ENCODE measurements at regions not wholly inside any gene's neighbourhood (a gene's known extent, or its start where the extent isn't known, plus 50 kb on each side); places are given as distances from the start of the nearest gene placed in this dataset.
"Not testable (repeated sequence)": the region's sequence is repeated elsewhere in the genome, so short reads cannot be mapped to it uniquely, and the experiment has no call there.

DNA sequence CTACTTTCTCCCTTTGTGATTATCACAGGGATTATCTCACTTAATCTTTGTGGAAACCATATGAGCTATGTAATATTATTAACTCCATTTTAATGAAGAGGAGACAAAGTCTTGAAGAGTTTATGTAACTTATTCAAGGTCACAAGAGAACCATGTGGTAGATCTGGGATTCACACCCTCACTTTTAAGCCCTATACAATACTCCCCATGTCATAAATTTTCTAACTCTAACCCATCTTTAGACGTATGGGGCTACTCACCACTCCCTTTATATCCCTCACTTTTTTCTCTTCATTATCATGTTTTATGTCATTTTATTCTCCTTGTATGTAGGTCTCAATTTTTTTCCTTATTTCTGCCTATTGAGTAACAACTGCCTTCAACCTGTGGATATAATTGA is 126.4 kb upstream of the AHI1 start:
- Histone ChIP-seq H3K4me2 (ENCODE audit: low read depth, low read length, poor library complexity, severe bottlenecking) (no peak overlapping the region), H3K4me3 (ENCODE audit: insufficient read depth, low read length, poor library complexity, severe bottlenecking) (no peak overlapping the region), H3F3A (ENCODE audit: insufficient read depth) (no peaks in the 10 kb centered on the region), H2AFZ (ENCODE audit: low read depth, low read length, severe bottlenecking) (no peak overlapping the region), H3K9me3 (ENCODE audit: insufficient read depth, low read length) (no peaks in the 10 kb centered on the region), H3K9ac (ENCODE audit: low read length) (no peak overlapping the region), H3K27me3 (ENCODE audit: low read length) (no peaks in the 10 kb centered on the region), H3K36me3 (ENCODE audit: low read length) (no peaks in the 10 kb centered on the region), H3K27ac (ENCODE audit: low read depth, low read length) (no peak overlapping the region), H3K9me2 (replicated peaks; ENCODE audit: insufficient read depth, low read length) (no peaks in the 10 kb centered on the region), H3K79me2 (ENCODE audit: insufficient read depth, low read length) (no peaks in the 10 kb centered on the region), H4K20me1 (ENCODE audit: low read depth, low read length) (no peaks in the 10 kb centered on the region)
- no peak for TF ChIP-seq CTCF (IDR thresholded peaks at IDR 0.05; ENCODE audit: insufficient read depth, low read length, poor library complexity, severe bottlenecking)
- TF ChIP-seq EZH2phosphoT487 (conservative IDR thresholded peaks at IDR 0.05; ENCODE audit: low read length) = no peak

DNA sequence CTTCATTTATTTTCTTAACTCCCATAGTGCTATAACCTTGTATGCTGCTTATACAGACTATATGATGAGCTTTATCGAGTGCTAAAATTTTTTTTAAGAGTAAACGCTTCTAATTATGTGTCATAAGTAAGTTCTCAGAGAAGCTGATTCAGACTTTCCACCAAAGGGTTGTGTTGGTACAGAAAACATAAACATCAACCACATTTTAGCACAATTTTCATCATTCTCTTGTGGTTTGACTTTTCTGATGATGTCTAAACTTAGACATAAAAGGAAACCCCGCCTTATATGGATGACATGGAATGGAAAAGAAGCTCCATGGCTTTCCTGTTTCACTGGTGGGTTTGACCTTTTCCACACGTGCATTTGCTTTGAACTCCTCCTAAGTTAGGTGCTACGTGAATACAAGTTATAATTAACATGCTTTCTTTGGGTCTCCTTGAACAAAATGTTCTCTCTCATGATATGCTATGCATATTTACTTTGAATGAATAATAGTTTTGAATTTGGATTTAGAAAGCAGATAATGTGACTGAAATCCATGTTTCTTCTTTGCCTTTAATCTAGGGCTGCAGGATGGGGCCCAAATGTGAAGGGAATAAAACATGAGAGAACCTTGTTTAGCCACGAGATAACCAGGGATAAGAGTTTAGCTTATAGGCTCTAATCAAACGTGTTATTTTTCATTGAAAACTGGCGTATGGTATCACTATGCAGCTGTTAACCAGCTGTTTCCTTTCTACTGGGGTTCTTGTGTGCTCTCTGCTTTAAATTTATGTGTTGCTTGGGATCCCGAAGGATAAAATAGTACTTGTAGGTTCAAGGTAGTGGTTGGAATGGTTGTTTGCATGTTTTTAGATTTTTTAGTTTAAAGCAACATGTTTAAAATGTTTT is 127.1 kb upstream of the AHI1 start:
- Histone ChIP-seq H3K9me2 (replicated peaks; ENCODE audit: insufficient read depth, low read length) (no peaks in the 10 kb centered on the region), H3K4me2 (ENCODE audit: low read depth, low read length, poor library complexity, severe bottlenecking) (no peak overlapping the region)

DNA sequence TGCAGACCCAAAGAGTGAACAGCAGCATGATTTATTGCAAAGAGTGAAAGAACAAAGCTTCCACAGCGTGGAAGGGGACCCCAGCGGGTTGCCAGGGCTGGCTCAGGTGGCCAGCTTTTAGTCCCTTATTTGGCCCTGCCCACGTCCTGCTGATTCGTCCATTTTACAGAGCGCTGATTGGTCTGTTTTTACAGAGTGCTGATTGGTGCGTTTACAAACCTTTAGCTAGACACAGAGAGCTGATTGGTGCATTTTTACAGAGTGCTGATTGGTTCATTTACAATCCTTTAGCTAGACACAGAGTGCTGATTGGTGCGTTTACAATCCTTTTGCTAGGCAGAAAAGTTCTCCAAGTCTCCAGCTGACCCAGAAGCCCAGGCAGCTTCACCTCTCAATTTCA is 128.5 kb upstream of the AHI1 start:
- not testable (repeated sequence) for H3K9ac ChIP-seq (ENCODE audit: low read length); H3K79me2 ChIP-seq (ENCODE audit: insufficient read depth, low read length); H3F3A ChIP-seq (ENCODE audit: insufficient read depth); H3K9me2 ChIP-seq (replicated peaks; ENCODE audit: insufficient read depth, low read length); H3K36me3 ChIP-seq (ENCODE audit: low read length); H2AFZ ChIP-seq (ENCODE audit: low read depth, low read length, severe bottlenecking); H3K4me3 ChIP-seq (ENCODE audit: insufficient read depth, low read length, poor library complexity, severe bottlenecking); H3K4me2 ChIP-seq (ENCODE audit: low read depth, low read length, poor library complexity, severe bottlenecking); H4K20me1 ChIP-seq (ENCODE audit: low read depth, low read length); H3K27me3 ChIP-seq (ENCODE audit: low read length); H3K27ac ChIP-seq (ENCODE audit: low read depth, low read length); H3K9me3 ChIP-seq (ENCODE audit: insufficient read depth, low read length)

More for the DNA sequence above, 127.1 kb upstream of the AHI1 start:
- H3K79me2 ChIP-seq (ENCODE audit: insufficient read depth, low read length) = no peaks in the 10 kb centered on the region
- H3F3A ChIP-seq (ENCODE audit: insufficient read depth) = no peaks in the 10 kb centered on the region
- H3K4me3 ChIP-seq (ENCODE audit: insufficient read depth, low read length, poor library complexity, severe bottlenecking) = no peak overlapping the region
- H2AFZ ChIP-seq (ENCODE audit: low read depth, low read length, severe bottlenecking) = no peak overlapping the region
- H3K27ac ChIP-seq (ENCODE audit: low read depth, low read length) = no peak overlapping the region
- no peaks in the 10 kb centered on the region for H3K9me3 ChIP-seq (ENCODE audit: insufficient read depth, low read length)
- no peaks in the 10 kb centered on the region for H3K27me3 ChIP-seq (ENCODE audit: low read length)
- H4K20me1 ChIP-seq (ENCODE audit: low read depth, low read length) = no peaks in the 10 kb centered on the region
- no peak for TF ChIP-seq CTCF (IDR thresholded peaks at IDR 0.05; ENCODE audit: insufficient read depth, low read length, poor library complexity, severe bottlenecking)
- no peak for TF ChIP-seq EZH2phosphoT487 (conservative IDR thresholded peaks at IDR 0.05; ENCODE audit: low read length)
- H3K9ac ChIP-seq (ENCODE audit: low read length) = no peak overlapping the region
- H3K36me3 ChIP-seq (ENCODE audit: low read length) = no peaks in the 10 kb centered on the region

GRCh38 chr6:135627092-135627715 is 129.7 kb upstream of the AHI1 start:
- Histone ChIP-seq H2AFZ (ENCODE audit: low read depth, low read length, severe bottlenecking) (no peak overlapping the region), H3K9ac (ENCODE audit: low read length) (no peak overlapping the region), H3K9me3 (ENCODE audit: insufficient read depth, low read length) (no peaks in the 10 kb centered on the region), H3K36me3 (ENCODE audit: low read length) (no peaks in the 10 kb centered on the region), H3K9me2 (replicated peaks; ENCODE audit: insufficient read depth, low read length) (no peaks in the 10 kb centered on the region), H3K27me3 (ENCODE audit: low read length) (no peaks in the 10 kb centered on the region), H3K27ac (ENCODE audit: low read depth, low read length) (no peak overlapping the region), H3F3A (ENCODE audit: insufficient read depth) (no peaks in the 10 kb centered on the region), H3K4me2 (ENCODE audit: low read depth, low read length, poor library complexity, severe bottlenecking) (no peak overlapping the region), H3K79me2 (ENCODE audit: insufficient read depth, low read length) (no peaks in the 10 kb centered on the region), H4K20me1 (ENCODE audit: low read depth, low read length) (no peaks in the 10 kb centered on the region), H3K4me3 (ENCODE audit: insufficient read depth, low read length, poor library complexity, severe bottlenecking) (no peak overlapping the region)
- TF ChIP-seq CTCF (IDR thresholded peaks at IDR 0.05; ENCODE audit: insufficient read depth, low read length, poor library complexity, severe bottlenecking) = no peak
- no peak for TF ChIP-seq EZH2phosphoT487 (conservative IDR thresholded peaks at IDR 0.05; ENCODE audit: low read length)

Data from SU-DHL-6 (cell line).